GM21447 (cell line): ENCODE measurements at regions not wholly inside any gene's neighbourhood (a gene's known extent, or its start where the extent isn't known, plus 50 kb on each side); places are given as distances from the start of the nearest gene placed in this dataset.
"Not testable (repeated sequence)": the region's sequence is repeated elsewhere in the genome, so short reads cannot be mapped to it uniquely, and the experiment has no call there.

Source experiments
- ATAC-seq: cut with Tn5 transposase; IDR thresholded peaks from one replicate; pipeline ENCODE4 v1.9.1; 2021; ENCODE audit not compliant: unreplicated experiment

- ATAC-seq, result no peak
Observed at GRCh38 chr10:18866852-18867251, 181.7 kb upstream of the MALRD1 start.

- no peak for ATAC-seq
Observed at GRCh38 chr10:18868919-18869318, 179.7 kb upstream of the MALRD1 start.

GRCh38 chr10:18875477-18875876 is 173.1 kb upstream of the MALRD1 start:
- ATAC-seq, result no peak

- ATAC-seq, result no peak
Observed at GRCh38 chr10:18879284-18879683, 169.3 kb upstream of the MALRD1 start.

- ATAC-seq, result no peak
Observed at GRCh38 chr10:18880530-18880929, 168.1 kb upstream of the MALRD1 start.

GRCh38 chr10:18886102-18886501 is 162.5 kb upstream of the MALRD1 start:
- no peak for ATAC-seq

GRCh38 chr10:18906636-18907035 is 142.0 kb upstream of the MALRD1 start:
- ATAC-seq, result no peak

GRCh38 chr10:18917431-18917830 is 131.2 kb upstream of the MALRD1 start:
- ATAC-seq, result not testable (repeated sequence)

GRCh38 chr10:18918532-18918931 is 130.1 kb upstream of the MALRD1 start:
- no peak for ATAC-seq

- ATAC-seq, result no peak
Observed at GRCh38 chr10:18949391-18949790, 99.2 kb upstream of the MALRD1 start.

GRCh38 chr10:18951072-18951823 is 97.4 kb upstream of the MALRD1 start:
- ATAC-seq, result not testable (repeated sequence)

GRCh38 chr10:18955061-18955460 is 93.5 kb upstream of the MALRD1 start:
- ATAC-seq, result no peak

- no peak for ATAC-seq
Observed at GRCh38 chr10:18959369-18959768, 89.2 kb upstream of the MALRD1 start.

- no peak for ATAC-seq
Observed at GRCh38 chr10:18960466-18961079, 88.0 kb upstream of the MALRD1 start.

GRCh38 chr10:18968159-18968558 is 80.4 kb upstream of the MALRD1 start:
- ATAC-seq, result no peak

GRCh38 chr10:18976696-18977251 is 71.8 kb upstream of the MALRD1 start:
- ATAC-seq, result no peak

- no peak for ATAC-seq
Observed at GRCh38 chr10:18980089-18980629, 68.4 kb upstream of the MALRD1 start.

- ATAC-seq, result no peak
Observed at GRCh38 chr10:18984531-18984930, 64.1 kb upstream of the MALRD1 start.

- ATAC-seq, result no peak
Observed at GRCh38 chr10:18988338-18988737, 60.3 kb upstream of the MALRD1 start.
